WTC11 (cell line): ENCODE measurements at regions not wholly inside any gene's neighbourhood (a gene's known extent, or its start where the extent isn't known, plus 50 kb on each side); places are given as distances from the start of the nearest gene placed in this dataset.

Experiments used
- ATAC-seq: fragments of 200-7000 bp; cut with Tn5 transposase; 2 replicates; pipeline ENCODE4 v1.10.0; 2021; ENCODE audit warnings: mild to moderate bottlenecking, moderate library complexity
- CTCF ChIA-PET: fragments of 300-600 bp; sonication (Branson Sonifier 250); formaldehyde crosslinking; loops from one replicate; lab custom pipeline; 2021; ENCODE audit warnings: antibody characterized with exemption; lab: Charles Lee
- POLR2A ChIA-PET: fragments of 350-600 bp; sonication (Branson Sonifier 250); formaldehyde crosslinking; loops from one replicate; lab custom pipeline; 2021; ENCODE audit warnings: antibody characterized with exemption; lab: Charles Lee
- DNase-seq: peaks from one replicate; pipeline ENCODE4 v3.0.0; 2021; ENCODE audit warnings: low spot score
- H3K27ac Mint-ChIP-seq: 2 replicates; pipeline ENCODE4 v1.8.0; 2021; ENCODE audit warnings: mixed read lengths
- H3K27me3 Mint-ChIP-seq: 2 replicates; pipeline ENCODE4 v1.8.0; 2021; ENCODE audit warnings: low read depth, mild to moderate bottlenecking, moderate library complexity, mixed read lengths
- H3K36me3 Mint-ChIP-seq: 2 replicates; pipeline ENCODE4 v1.8.0; 2021; ENCODE audit warnings: mixed read lengths
- H3K4me1 Mint-ChIP-seq: 2 replicates; pipeline ENCODE4 v1.8.0; 2022; ENCODE audit warnings: mixed read lengths
- H3K4me3 Mint-ChIP-seq: 2 replicates; pipeline ENCODE4 v1.8.0; 2021; ENCODE audit warnings: mild to moderate bottlenecking, moderate library complexity, mixed read lengths
- H3K9me3 Mint-ChIP-seq: 2 replicates; pipeline ENCODE4 v1.8.0; 2021; ENCODE audit warnings: mixed read lengths
- AFF4 ChIP-seq: sonication (generic); formaldehyde crosslinking; IDR thresholded peaks from 2 replicates; pipeline ENCODE4 v1.8.1; 2023; ENCODE audit warnings: mild to moderate bottlenecking, missing genetic modification reagents, borderline replicate concordance
- ATF3 ChIP-seq: sonication (generic); formaldehyde crosslinking; conservative IDR thresholded peaks from 2 replicates; pipeline ENCODE4 v1.8.1; 2022; ENCODE audit warnings: mild to moderate bottlenecking, missing genetic modification reagents
- CTCF ChIP-seq: fragments of 200-600 bp; IDR thresholded peaks from 2 replicates; pipeline ENCODE4 v1.8.0; 2022; ENCODE audit warnings: antibody characterized with exemption
- GABPB1 ChIP-seq: sonication (generic); formaldehyde crosslinking; IDR thresholded peaks from 2 replicates; pipeline ENCODE4 v1.8.1; 2023; ENCODE audit warnings: mild to moderate bottlenecking, missing genetic modification reagents
- GTF2I ChIP-seq: fragments of 250-450 bp; sonication (Bioruptor Pico); conservative IDR thresholded peaks from 2 replicates; pipeline ENCODE4 v1.4.0; 2021; ENCODE audit warnings: mild to moderate bottlenecking
- IRF2 ChIP-seq: sonication (generic); formaldehyde crosslinking; IDR thresholded peaks from 2 replicates; pipeline ENCODE4 v1.8.0; 2022; ENCODE audit warnings: low read depth, missing genetic modification reagents, borderline replicate concordance
- JAZF1 ChIP-seq: fragments of 250-450 bp; sonication (Bioruptor Pico); IDR thresholded peaks from 2 replicates; pipeline ENCODE4 v1.9.0; 2021; ENCODE audit warnings: moderate library complexity, mild to moderate bottlenecking, inconsistent platforms
- JUN ChIP-seq: sonication (generic); formaldehyde crosslinking; IDR thresholded peaks from 2 replicates; pipeline ENCODE4 v1.8.0; 2023; ENCODE audit warnings: mild to moderate bottlenecking, missing genetic modification reagents
- NR2C2 ChIP-seq: sonication (generic); formaldehyde crosslinking; IDR thresholded peaks from 2 replicates; pipeline ENCODE4 v1.8.0; 2022; ENCODE audit warnings: mild to moderate bottlenecking, missing genetic modification reagents
- OVOL2 ChIP-seq: fragments of 250-450 bp; sonication (Bioruptor Pico); IDR thresholded peaks from 2 replicates; pipeline ENCODE4 v1.9.0; 2021; ENCODE audit warnings: mild to moderate bottlenecking, borderline replicate concordance
- RORB ChIP-seq: fragments of 250-450 bp; sonication (Bioruptor Pico); IDR thresholded peaks from 2 replicates; pipeline ENCODE4 v1.9.0; 2021; ENCODE audit warnings: mild to moderate bottlenecking
- SMAD4 ChIP-seq: sonication (generic); formaldehyde crosslinking; IDR thresholded peaks from 2 replicates; pipeline ENCODE4 v1.8.0; 2022; ENCODE audit warnings: mild to moderate bottlenecking, missing genetic modification reagents
- STAT6 ChIP-seq: sonication (generic); formaldehyde crosslinking; conservative IDR thresholded peaks from 2 replicates; pipeline ENCODE4 v1.8.1; 2023; ENCODE audit warnings: mild to moderate bottlenecking, low read depth, missing genetic modification reagents, moderate library complexity
- ZMAT4 ChIP-seq: fragments of 250-450 bp; sonication (Bioruptor Pico); IDR thresholded peaks from 2 replicates; pipeline ENCODE4 v1.9.0; 2021; ENCODE audit warnings: mild to moderate bottlenecking
- ZNF263 ChIP-seq: sonication (generic); formaldehyde crosslinking; IDR thresholded peaks from 2 replicates; pipeline ENCODE4 v1.8.1; 2022; ENCODE audit warnings: low read depth, mild to moderate bottlenecking, moderate library complexity, missing genetic modification reagents
- ZNF396 ChIP-seq: fragments of 250-450 bp; sonication (Bioruptor Pico); IDR thresholded peaks from 2 replicates; pipeline ENCODE4 v1.8.0; 2021; ENCODE audit warnings: mild to moderate bottlenecking, moderate library complexity, borderline replicate concordance
- ZNF425 ChIP-seq: fragments of 250-450 bp; sonication (Bioruptor Pico); conservative IDR thresholded peaks from 2 replicates; pipeline ENCODE4 v1.9.0; 2021; ENCODE audit warnings: mild to moderate bottlenecking
- ZNF512 ChIP-seq: sonication (generic); formaldehyde crosslinking; IDR thresholded peaks from 2 replicates; pipeline ENCODE4 v1.8.1; 2022; ENCODE audit warnings: missing genetic modification reagents, borderline replicate concordance

- Mint-ChIP-seq H3K4me1 (no peaks in the 10 kb centered on the region), H3K27me3 (no peaks in the 10 kb centered on the region), H3K36me3 (peaks cover 13% of the 10 kb centered on the region), H3K27ac (no peak overlapping the region), H3K9me3 (peaks cover 41% of the 10 kb centered on the region), H3K4me3 (no peak overlapping the region)
- no peak for TF ChIP-seq ZNF512 (CRISPR knock-in tag)
- no peak for TF ChIP-seq OVOL2
- TF ChIP-seq CTCF = no peak
- no peak for TF ChIP-seq ZMAT4 (CRISPR knock-in tag)
- TF ChIP-seq STAT6 (CRISPR knock-in tag) = no peak
- no peak for TF ChIP-seq JUN (CRISPR knock-in tag)
- no peak for TF ChIP-seq SMAD4 (CRISPR knock-in tag)
- TF ChIP-seq ATF3 = no peak
- TF ChIP-seq RORB = no peak
- no peak for TF ChIP-seq ZNF396
- TF ChIP-seq GTF2I (CRISPR knock-in tag) = no peak
- TF ChIP-seq ZNF425 (CRISPR knock-in tag) = no peak
- DNase-seq (no peak), ATAC-seq (no peak)
- ChIA-PET CTCF (no interaction called here), POLR2A (no interaction called here)
Measured at GRCh38 chr6:164210323-164210722, 795.8 kb downstream of the QKI start.

- ChIA-PET CTCF (no interaction called here), POLR2A (no interaction called here)
- no peaks in the 10 kb centered on the region for H3K4me1 Mint-ChIP-seq
- no peaks in the 10 kb centered on the region for H3K27me3 Mint-ChIP-seq
- TF ChIP-seq NR2C2 = no peak
- TF ChIP-seq IRF2 (CRISPR knock-in tag) = no peak
- no peak for TF ChIP-seq ZNF512 (CRISPR knock-in tag)
- no peak for TF ChIP-seq AFF4 (CRISPR knock-in tag)
- no peak for TF ChIP-seq ZNF263 (CRISPR knock-in tag)
- TF ChIP-seq GABPB1 (CRISPR knock-in tag) = no peak
- no peak for TF ChIP-seq JAZF1 (CRISPR knock-in tag)
- H3K9me3 Mint-ChIP-seq = peaks cover 38% of the 10 kb centered on the region
- peaks cover 22% of the 10 kb centered on the region for H3K36me3 Mint-ChIP-seq
- no peak overlapping the region for H3K4me3 Mint-ChIP-seq
- ATAC-seq (no peak), DNase-seq (no peak)
- no peak overlapping the region for H3K27ac Mint-ChIP-seq
Measured at GRCh38 chr6:164208371-164208770, 793.9 kb downstream of the QKI start.
